ENCODE measurements at regions not wholly inside any gene's neighbourhood (a gene's known extent, or its start where the extent isn't known, plus 50 kb on each side); places are given as distances from the start of the nearest gene placed in this dataset.

DNA sequence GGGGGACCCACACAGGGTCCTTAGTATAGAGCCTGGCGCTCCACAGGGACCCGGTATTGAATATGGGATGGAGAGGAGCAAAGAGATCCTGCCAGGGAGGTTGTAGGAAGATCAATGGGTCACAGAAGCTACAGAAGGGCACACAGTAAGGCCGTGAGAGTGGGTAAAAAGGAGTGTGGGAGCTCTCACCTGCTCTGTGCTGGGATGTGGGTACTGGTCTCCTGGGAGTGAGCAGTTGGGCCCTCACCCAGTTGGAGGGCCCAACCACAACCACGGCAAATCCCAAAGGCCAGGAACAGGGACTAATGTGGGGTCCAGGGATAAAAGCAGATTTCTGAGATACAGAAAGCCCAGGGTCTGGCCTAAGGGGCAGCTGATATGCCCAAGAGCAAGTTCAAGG is 59.9 kb upstream of the SMOX start:
- TF ChIP-seq ZNF221 (tag by site-specific recombination; IDR thresholded peaks at IDR 0.05; ENCODE audit: borderline replicate concordance), result no peak
- no peak for TF ChIP-seq ZNF629 (tag by site-specific recombination; IDR thresholded peaks at IDR 0.05)
- no peak for TF ChIP-seq ZNF670 (tag by site-specific recombination; IDR thresholded peaks at IDR 0.05; ENCODE audit: low read depth)
- TF ChIP-seq, protein P1, sequence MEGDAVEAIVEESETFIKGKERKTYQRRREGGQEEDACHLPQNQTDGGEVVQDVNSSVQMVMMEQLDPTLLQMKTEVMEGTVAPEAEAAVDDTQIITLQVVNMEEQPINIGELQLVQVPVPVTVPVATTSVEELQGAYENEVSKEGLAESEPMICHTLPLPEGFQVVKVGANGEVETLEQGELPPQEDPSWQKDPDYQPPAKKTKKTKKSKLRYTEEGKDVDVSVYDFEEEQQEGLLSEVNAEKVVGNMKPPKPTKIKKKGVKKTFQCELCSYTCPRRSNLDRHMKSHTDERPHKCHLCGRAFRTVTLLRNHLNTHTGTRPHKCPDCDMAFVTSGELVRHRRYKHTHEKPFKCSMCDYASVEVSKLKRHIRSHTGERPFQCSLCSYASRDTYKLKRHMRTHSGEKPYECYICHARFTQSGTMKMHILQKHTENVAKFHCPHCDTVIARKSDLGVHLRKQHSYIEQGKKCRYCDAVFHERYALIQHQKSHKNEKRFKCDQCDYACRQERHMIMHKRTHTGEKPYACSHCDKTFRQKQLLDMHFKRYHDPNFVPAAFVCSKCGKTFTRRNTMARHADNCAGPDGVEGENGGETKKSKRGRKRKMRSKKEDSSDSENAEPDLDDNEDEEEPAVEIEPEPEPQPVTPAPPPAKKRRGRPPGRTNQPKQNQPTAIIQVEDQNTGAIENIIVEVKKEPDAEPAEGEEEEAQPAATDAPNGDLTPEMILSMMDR (tag by site-specific recombination; IDR thresholded peaks at IDR 0.05), result no peak
- TF ChIP-seq, protein P2, sequence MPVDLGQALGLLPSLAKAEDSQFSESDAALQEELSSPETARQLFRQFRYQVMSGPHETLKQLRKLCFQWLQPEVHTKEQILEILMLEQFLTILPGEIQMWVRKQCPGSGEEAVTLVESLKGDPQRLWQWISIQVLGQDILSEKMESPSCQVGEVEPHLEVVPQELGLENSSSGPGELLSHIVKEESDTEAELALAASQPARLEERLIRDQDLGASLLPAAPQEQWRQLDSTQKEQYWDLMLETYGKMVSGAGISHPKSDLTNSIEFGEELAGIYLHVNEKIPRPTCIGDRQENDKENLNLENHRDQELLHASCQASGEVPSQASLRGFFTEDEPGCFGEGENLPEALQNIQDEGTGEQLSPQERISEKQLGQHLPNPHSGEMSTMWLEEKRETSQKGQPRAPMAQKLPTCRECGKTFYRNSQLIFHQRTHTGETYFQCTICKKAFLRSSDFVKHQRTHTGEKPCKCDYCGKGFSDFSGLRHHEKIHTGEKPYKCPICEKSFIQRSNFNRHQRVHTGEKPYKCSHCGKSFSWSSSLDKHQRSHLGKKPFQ (tag by site-specific recombination; IDR thresholded peaks at IDR 0.05), result no peak
- no peak for TF ChIP-seq ZNF580 (tag by site-specific recombination; IDR thresholded peaks at IDR 0.05)
- TF ChIP-seq ZNF274 (IDR thresholded peaks at IDR 0.05; ENCODE audit: low read length), result no peak
- no peak for TF ChIP-seq ZNF274 (tag by site-specific recombination; IDR thresholded peaks at IDR 0.05; ENCODE audit: borderline replicate concordance)
- no peak for TF ChIP-seq GFI1B (tag by site-specific recombination; IDR thresholded peaks at IDR 0.05)
- TF ChIP-seq SP2 (tag by site-specific recombination; IDR thresholded peaks at IDR 0.05), result no peak
- no peak for TF ChIP-seq ZNF112 (tag by site-specific recombination; IDR thresholded peaks at IDR 0.05)

All from HEK293 (cell line).